NCI-H2196 (cell line): ENCODE measurements at regions not wholly inside any gene's neighbourhood (a gene's known extent, or its start where the extent isn't known, plus 50 kb on each side); places are given as distances from the start of the nearest gene placed in this dataset.
A peak's percentile ranks its signal among the peaks of the same experiment; 100 is the strongest.
"Not testable (repeated sequence)": the region's sequence is repeated elsewhere in the genome, so short reads cannot be mapped to it uniquely, and the experiment has no call there.

Source experiments
- DNase-seq: peaks from one replicate; lab custom pipeline; 2025; ENCODE audit not compliant: unreplicated experiment; lab: John Stamatoyannopoulos, UW

- not testable (repeated sequence) for DNase-seq
These were observed 545.4 kb downstream of the CDY1 start for GRCh38 chrY:26167332-26167731.

GRCh38 chrY:26179326-26179725 is 557.4 kb downstream of the CDY1 start:
- not testable (repeated sequence) for DNase-seq

- not testable (repeated sequence) for DNase-seq
These were observed 603.1 kb downstream of the CDY1 start for GRCh38 chrY:26224974-26225373.

- not testable (repeated sequence) for DNase-seq
These were observed 603.6 kb downstream of the CDY1 start for GRCh38 chrY:26225468-26225867.

GRCh38 chrY:26240944-26241343 is 619.0 kb downstream of the CDY1 start:
- not testable (repeated sequence) for DNase-seq

- DNase-seq: not testable (repeated sequence)
These were observed 632.3 kb downstream of the CDY1 start for GRCh38 chrY:26254262-26254661.

GRCh38 chrY:26265449-26265848 is 643.5 kb downstream of the CDY1 start:
- DNase-seq: not testable (repeated sequence)

- not testable (repeated sequence) for DNase-seq
These were observed 646.5 kb downstream of the CDY1 start for GRCh38 chrY:26268421-26268820.

- not testable (repeated sequence) for DNase-seq
These were observed 647.0 kb downstream of the CDY1 start for GRCh38 chrY:26268934-26269333.

- DNase-seq: not testable (repeated sequence)
These were observed 651.2 kb downstream of the CDY1 start for GRCh38 chrY:26273089-26273488.

GRCh38 chrY:26306046-26306445 is 684.1 kb downstream of the CDY1 start:
- DNase-seq: not testable (repeated sequence)

GRCh38 chrY:26306630-26307385 is 684.9 kb downstream of the CDY1 start:
- not testable (repeated sequence) for DNase-seq

GRCh38 chrY:26308308-26308707 is 686.4 kb downstream of the CDY1 start:
- not testable (repeated sequence) for DNase-seq

GRCh38 chrY:26315065-26315464 is 693.1 kb downstream of the CDY1 start:
- peak; percentile 31 for DNase-seq

- not testable (repeated sequence) for DNase-seq
These were observed 697.7 kb downstream of the CDY1 start for GRCh38 chrY:26319488-26320202.

GRCh38 chrY:26322756-26323155 is 700.8 kb downstream of the CDY1 start:
- not testable (repeated sequence) for DNase-seq

GRCh38 chrY:26352931-26353330 is 731.0 kb downstream of the CDY1 start:
- not testable (repeated sequence) for DNase-seq

GRCh38 chrY:26354191-26354590 is 732.3 kb downstream of the CDY1 start:
- no peak for DNase-seq

- DNase-seq: not testable (repeated sequence)
These were observed 738.0 kb downstream of the CDY1 start for GRCh38 chrY:26359869-26360268.

- DNase-seq: not testable (repeated sequence)
These were observed 738.6 kb downstream of the CDY1 start for GRCh38 chrY:26360472-26360871.

GRCh38 chrY:26363442-26363841 is 741.5 kb downstream of the CDY1 start:
- not testable (repeated sequence) for DNase-seq

GRCh38 chrY:26366091-26366490 is 744.2 kb downstream of the CDY1 start:
- not testable (repeated sequence) for DNase-seq
